Parathyroid adenoma (tissue), 2 donors: ENCODE measurements at regions not wholly inside any gene's neighbourhood (a gene's known extent, or its start where the extent isn't known, plus 50 kb on each side); places are given as distances from the start of the nearest gene placed in this dataset.

Experiments
- H2AFZ ChIP-seq: fragments of 300-600 bp; sonication (generic); one replicate; pipeline ENCODE4 v1.7.0; 2017; ENCODE audit warnings: antibody characterized with exemption, mild to moderate bottlenecking
- H3K27ac ChIP-seq: fragments of 300-600 bp; sonication (generic); one replicate; pipeline ENCODE4 v1.7.0; 2017
- H3K27me3 ChIP-seq: fragments of 300-600 bp; sonication (generic); one replicate; pipeline ENCODE4 v1.7.0; 2017; ENCODE audit warnings: low read length; ENCODE audit not compliant: control insufficient read depth, insufficient read depth
- H3K36me3 ChIP-seq: fragments of 300-600 bp; sonication (generic); one replicate; pipeline ENCODE4 v1.7.0; 2017; ENCODE audit warnings: low read length; ENCODE audit not compliant: control insufficient read depth, insufficient read depth
- H3K4me1 ChIP-seq: fragments of 300-600 bp; sonication (generic); one replicate; pipeline ENCODE4 v1.7.0; 2017; ENCODE audit warnings: control low read depth
- H3K4me2 ChIP-seq: fragments of 300-600 bp; sonication (generic); one replicate; pipeline ENCODE4 v1.7.0; 2017; ENCODE audit warnings: low read length
- H3K4me3 ChIP-seq: fragments of 300-600 bp; sonication (generic); one replicate; pipeline ENCODE4 v1.7.0; 2017; ENCODE audit warnings: low read depth, low read length
- H3K79me2 ChIP-seq: fragments of 300-600 bp; sonication (generic); one replicate; pipeline ENCODE4 v1.7.0; 2017; ENCODE audit warnings: control low read depth
- H3K9ac ChIP-seq: fragments of 300-600 bp; sonication (generic); one replicate; pipeline ENCODE4 v1.7.0; 2017; ENCODE audit warnings: mild to moderate bottlenecking
- H3K9me3 ChIP-seq: fragments of 300-600 bp; sonication (generic); one replicate; pipeline ENCODE4 v1.7.0; 2017; ENCODE audit warnings: low read length; ENCODE audit not compliant: control insufficient read depth
- CTCF ChIP-seq: fragments of 300-600 bp; sonication (generic); IDR thresholded peaks from one replicate; pipeline ENCODE4 v1.7.0; 2017; ENCODE audit warnings: antibody characterized with exemption, mild to moderate bottlenecking
- donor health status: primary hyperparathyroidism.

- no peak overlapping the region for H3K9ac ChIP-seq
- H3K27me3 ChIP-seq = no peaks in the 10 kb centered on the region
- H3K27ac ChIP-seq = no peak overlapping the region
- H3K79me2 ChIP-seq = no peaks in the 10 kb centered on the region
- no peak overlapping the region for H3K4me3 ChIP-seq
- no peaks in the 10 kb centered on the region for H3K36me3 ChIP-seq
- no peak overlapping the region for H3K4me2 ChIP-seq
- H3K9me3 ChIP-seq = no peaks in the 10 kb centered on the region
- no peaks in the 10 kb centered on the region for H3K4me1 ChIP-seq
- TF ChIP-seq CTCF = no peak
- no peak overlapping the region for H2AFZ ChIP-seq
These were observed 124.8 kb upstream of the SLIT2 start for GRCh38 chr4:20126906-20127305.

- no peak overlapping the region for H3K9ac ChIP-seq
- TF ChIP-seq CTCF = no peak
- H3K4me3 ChIP-seq = no peak overlapping the region
- no peaks in the 10 kb centered on the region for H3K79me2 ChIP-seq
- no peak overlapping the region for H3K27ac ChIP-seq
- H3K9me3 ChIP-seq = no peaks in the 10 kb centered on the region
- no peaks in the 10 kb centered on the region for H3K36me3 ChIP-seq
- H3K27me3 ChIP-seq = no peaks in the 10 kb centered on the region
- H3K4me2 ChIP-seq = no peak overlapping the region
- no peak overlapping the region for H2AFZ ChIP-seq
- no peaks in the 10 kb centered on the region for H3K4me1 ChIP-seq
These were observed 127.2 kb upstream of the SLIT2 start for GRCh38 chr4:20124317-20125026.

- H3K9me3 ChIP-seq = no peaks in the 10 kb centered on the region
- no peak overlapping the region for H3K9ac ChIP-seq
- no peaks in the 10 kb centered on the region for H3K79me2 ChIP-seq
- H3K4me2 ChIP-seq = no peak overlapping the region
- TF ChIP-seq CTCF = no peak
- no peak overlapping the region for H3K27ac ChIP-seq
- no peak overlapping the region for H2AFZ ChIP-seq
- no peaks in the 10 kb centered on the region for H3K4me1 ChIP-seq
- H3K27me3 ChIP-seq = no peaks in the 10 kb centered on the region
- H3K36me3 ChIP-seq = no peaks in the 10 kb centered on the region
- H3K4me3 ChIP-seq = no peak overlapping the region
These were observed 129.3 kb upstream of the SLIT2 start for GRCh38 chr4:20122198-20122988.

GRCh38 chr4:20119141-20119540, 132.6 kb upstream of the SLIT2 start:
- Histone ChIP-seq H3K4me1 (no peaks in the 10 kb centered on the region), H3K9ac (no peak overlapping the region), H3K27ac (no peak overlapping the region), H3K4me3 (no peak overlapping the region), H2AFZ (no peak overlapping the region), H3K36me3 (no peaks in the 10 kb centered on the region), H3K9me3 (no peaks in the 10 kb centered on the region), H3K27me3 (no peaks in the 10 kb centered on the region), H3K4me2 (no peak overlapping the region), H3K79me2 (no peaks in the 10 kb centered on the region)
- TF ChIP-seq CTCF = no peak
